ENCODE measurements at regions not wholly inside any gene's neighbourhood (a gene's known extent, or its start where the extent isn't known, plus 50 kb on each side); places are given as distances from the start of the nearest gene placed in this dataset.
"Not testable (repeated sequence)": the region's sequence is repeated elsewhere in the genome, so short reads cannot be mapped to it uniquely, and the experiment has no call there.

- TF ChIP-seq CTCF (conservative IDR thresholded peaks at IDR 0.05; ENCODE audit: low read depth, low read length); POLR2A (IDR thresholded peaks at IDR 0.05; ENCODE audit: low read depth, low read length); RAD21 (IDR thresholded peaks at IDR 0.05; ENCODE audit: low read length); RFX5 (IDR thresholded peaks at IDR 0.05; ENCODE audit: low read depth, low read length); FOS (IDR thresholded peaks at IDR 0.05; ENCODE audit: low read depth, low read length); MAFK (IDR thresholded peaks at IDR 0.05; ENCODE audit: low read depth, low read length); NFE2L2 (IDR thresholded peaks at IDR 0.05; ENCODE audit: low read depth, low read length); BHLHE40 (IDR thresholded peaks at IDR 0.05; ENCODE audit: low read depth, low read length); CEBPB (IDR thresholded peaks at IDR 0.05; ENCODE audit: low read depth, low read length); SMC3 (IDR thresholded peaks at IDR 0.05; ENCODE audit: low read depth, low read length); RCOR1 (IDR thresholded peaks at IDR 0.05; ENCODE audit: insufficient replicate concordance, low read length); CHD1 (IDR thresholded peaks at IDR 0.05; ENCODE audit: low read depth, low read length); ELK1 (IDR thresholded peaks at IDR 0.05; ENCODE audit: borderline replicate concordance, low read depth, low read length): not testable (repeated sequence)
Observed at GRCh38 chr22:25311924-25312323, 92.5 kb downstream of the CRYBB2 start.

Data from IMR-90 (cell line).